GM19099 (cell line): ENCODE measurements at regions not wholly inside any gene's neighbourhood (a gene's known extent, or its start where the extent isn't known, plus 50 kb on each side); places are given as distances from the start of the nearest gene placed in this dataset.

Source experiments
- POLR2A ChIP-seq: IDR thresholded peaks from 3 replicates; pipeline ENCODE4 v1.6.1; 2011; ENCODE audit warnings: low read depth; ENCODE audit not compliant: insufficient read length; ENCODE audit errors: extremely low read depth

DNA sequence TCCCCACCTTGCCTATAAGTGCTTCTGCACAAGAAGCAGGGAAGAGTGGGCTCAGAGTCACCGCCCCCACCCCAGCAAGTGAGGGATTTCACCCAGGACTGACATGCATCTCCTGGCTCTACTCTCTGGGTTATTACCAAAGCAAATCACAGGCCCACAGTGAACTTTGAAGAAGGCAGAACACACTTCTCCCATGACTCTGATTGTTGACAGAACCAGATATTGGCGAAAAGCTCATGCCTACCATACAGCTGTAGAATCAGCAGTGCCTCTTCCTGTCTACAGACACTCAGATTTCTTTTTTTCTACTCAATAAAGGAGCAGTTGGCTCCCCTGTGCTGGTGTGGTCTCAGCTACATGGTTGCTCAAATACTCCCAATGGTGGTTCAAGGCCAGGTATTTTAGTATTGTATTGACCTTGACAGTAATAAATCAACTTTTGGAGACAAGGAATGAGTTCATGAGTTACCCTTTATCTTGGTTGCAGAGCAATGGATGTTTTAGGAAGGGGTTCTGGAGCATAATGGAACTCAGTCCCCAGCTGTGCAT lies 512.9 kb upstream of the ID2 start:
- no peak for TF ChIP-seq POLR2A

DNA sequence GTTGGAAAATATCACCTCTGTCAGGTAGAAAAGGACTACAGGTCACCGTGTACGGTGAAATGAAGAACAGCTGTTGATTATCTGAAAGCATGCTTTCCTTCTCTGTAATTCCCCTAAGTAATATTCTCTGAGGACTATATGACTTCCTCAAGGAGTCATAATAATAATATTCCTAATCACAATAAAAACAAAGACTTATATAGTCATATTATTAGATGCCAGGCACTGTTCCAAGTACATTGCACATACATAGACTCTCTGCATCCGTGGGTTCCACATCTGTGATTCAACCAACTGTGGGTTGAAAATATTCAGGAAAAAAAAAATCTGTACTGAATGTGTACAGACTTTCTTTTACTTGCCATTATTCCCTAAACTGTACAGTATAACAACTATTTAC lies 512.4 kb upstream of the ID2 start:
- TF ChIP-seq POLR2A: no peak

DNA sequence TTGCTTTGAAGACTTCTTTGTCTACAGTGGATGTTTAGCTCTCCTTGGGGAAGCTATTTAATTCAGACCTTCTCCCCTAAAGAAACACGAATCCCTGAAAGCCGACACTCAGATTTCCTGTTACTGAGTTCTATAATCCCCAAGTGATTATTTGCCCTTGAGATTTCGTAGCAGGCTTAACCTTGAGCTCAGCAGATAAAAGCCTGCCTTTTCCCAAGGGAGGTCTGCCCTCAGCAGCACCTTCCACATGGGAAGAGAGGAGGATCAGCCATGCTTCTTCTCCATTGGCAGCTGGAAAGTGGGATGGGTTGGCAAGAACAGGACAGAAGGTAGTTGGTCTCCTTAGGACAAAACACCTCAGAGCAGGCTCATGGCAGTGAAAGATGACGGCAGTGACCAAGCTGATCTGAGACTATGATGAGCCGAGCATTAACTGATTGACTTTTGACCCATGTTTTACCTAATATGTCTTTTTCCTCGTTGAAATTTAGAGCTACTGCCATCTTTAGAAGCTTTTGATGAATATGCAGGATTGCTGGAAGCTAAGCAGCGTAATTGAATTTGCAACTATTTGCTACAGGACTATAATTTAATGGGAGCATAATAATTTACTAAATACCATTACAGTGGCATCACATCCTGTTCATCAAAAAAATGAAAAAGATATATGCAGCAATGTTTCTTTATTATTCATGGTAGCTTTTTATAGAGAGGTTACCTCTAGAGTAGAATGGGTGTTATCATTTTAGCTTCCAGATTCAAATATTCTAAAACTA lies 511.1 kb upstream of the ID2 start:
- no peak for TF ChIP-seq POLR2A

DNA sequence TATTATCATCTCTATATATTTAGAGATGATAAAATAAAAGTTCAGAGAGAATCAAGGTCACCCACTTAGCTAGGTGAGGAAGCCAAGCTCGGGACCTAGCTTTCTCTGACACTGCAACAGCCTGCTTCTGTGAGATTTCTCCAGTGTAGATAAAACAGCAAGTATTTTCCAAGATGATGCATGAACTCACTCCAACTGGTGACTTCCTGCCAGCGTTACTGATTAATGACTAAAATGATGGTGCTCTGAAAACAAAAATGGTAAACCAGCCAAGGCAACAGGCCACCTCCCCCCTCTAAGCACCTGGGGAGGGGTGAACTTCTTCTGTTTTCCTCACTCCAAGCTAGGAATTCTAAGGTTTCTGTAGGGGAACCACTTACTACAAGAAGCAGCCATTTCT lies 510.2 kb upstream of the ID2 start:
- TF ChIP-seq POLR2A: no peak

DNA sequence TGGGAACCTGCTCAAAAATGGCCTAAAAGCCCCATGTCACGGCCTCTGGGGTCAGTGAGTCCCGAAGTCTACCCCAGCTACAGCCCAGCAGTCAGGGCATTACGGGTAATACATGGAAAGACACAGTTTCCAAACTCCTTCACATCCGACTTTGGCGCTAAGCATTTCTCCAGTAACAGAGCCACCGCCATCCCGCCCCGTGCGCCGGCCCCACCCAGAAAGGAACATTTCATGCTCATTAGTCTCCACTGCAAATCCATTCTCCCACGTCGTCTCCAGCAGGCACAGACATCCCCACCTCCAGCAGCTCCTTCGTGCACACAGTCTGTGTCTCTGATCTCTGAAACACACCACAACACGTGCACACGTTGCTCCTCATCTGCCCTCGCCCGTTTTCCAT lies 509.2 kb upstream of the ID2 start:
- TF ChIP-seq POLR2A: no peak

DNA sequence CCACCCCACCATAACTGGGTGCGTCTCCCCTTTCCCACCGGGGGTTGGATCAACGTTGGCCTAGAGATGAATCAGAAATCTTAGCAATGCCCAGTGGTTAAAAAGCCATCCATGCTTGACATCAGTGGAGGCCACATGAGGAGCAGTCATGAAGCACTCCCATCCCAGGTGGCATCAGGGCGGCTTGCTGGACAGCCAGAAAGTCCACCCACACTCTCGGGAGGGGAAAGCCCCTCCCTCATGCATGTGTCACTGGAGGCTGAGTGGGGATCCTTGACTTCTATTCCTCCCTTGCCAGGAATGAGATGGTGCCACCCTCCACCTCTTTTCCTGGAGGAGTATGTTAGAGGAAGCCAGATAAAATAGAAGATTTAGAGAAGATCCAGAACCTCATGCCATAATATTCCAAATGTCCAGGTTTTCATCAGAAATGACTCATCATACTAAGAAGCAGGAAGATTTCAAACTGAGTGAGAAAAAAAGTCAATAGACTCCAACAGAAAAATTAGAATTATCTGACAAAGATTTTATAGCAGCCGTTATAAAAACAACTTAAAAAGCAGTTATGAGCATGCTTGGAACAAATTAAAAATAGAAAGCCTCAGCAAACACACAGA lies 507.1 kb upstream of the ID2 start:
- TF ChIP-seq POLR2A: no peak

DNA sequence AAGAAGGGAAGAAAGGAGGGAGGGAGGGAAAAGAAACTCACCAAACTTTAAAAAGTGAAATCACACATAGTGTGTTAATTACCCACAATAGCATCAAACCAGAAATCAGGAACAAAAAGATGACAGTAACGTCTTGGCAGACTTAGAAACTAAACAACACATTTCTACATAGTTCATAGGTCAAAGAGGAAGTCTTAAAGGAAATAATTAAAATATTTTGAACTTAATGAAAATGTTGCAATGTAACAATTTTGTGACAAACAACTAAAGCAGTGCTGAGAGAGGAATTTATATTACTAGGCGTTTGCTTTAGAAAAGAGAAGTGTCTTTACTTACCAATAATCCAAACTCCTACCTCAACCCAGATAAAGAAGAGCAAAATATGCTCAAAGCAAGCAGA lies 505.0 kb upstream of the ID2 start:
- no peak for TF ChIP-seq POLR2A

DNA sequence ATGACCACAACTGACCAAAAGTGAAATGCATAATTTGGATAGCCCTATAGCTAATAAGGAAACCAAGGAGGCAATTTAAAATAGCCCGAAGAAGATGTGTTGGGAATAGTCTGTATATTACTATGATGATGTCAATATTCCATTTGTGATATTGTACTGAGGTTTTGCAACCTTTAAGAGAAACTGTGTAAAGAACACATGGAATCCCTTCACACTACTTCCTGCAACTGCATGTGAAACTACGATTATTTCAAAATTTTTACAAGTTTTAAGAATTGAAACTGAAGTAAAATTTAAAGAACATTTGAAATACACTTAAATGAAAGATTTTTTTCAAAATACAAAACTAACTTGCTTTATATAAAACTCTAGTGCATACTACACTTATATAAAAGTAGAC lies 504.3 kb upstream of the ID2 start:
- TF ChIP-seq POLR2A: no peak

DNA sequence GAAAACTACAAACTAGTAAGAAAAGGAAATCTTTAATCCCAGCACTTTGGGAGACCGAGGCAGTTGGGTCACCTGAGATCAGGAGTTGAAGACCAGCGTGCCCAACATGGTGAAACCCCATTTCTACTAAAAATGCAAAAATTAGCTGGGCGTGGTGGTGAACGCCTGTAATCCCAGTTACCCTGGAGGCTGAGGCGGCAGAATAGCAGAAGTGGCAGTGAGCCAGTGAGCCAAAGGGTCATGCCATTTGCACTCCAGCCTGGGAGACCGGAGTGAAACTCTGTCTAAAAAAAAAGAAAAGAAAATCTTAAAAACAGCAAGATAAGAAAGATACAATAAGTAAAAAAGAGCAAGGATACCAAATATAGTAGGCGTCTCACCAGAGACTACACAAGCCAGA lies 502.9 kb upstream of the ID2 start:
- TF ChIP-seq POLR2A: no peak

DNA sequence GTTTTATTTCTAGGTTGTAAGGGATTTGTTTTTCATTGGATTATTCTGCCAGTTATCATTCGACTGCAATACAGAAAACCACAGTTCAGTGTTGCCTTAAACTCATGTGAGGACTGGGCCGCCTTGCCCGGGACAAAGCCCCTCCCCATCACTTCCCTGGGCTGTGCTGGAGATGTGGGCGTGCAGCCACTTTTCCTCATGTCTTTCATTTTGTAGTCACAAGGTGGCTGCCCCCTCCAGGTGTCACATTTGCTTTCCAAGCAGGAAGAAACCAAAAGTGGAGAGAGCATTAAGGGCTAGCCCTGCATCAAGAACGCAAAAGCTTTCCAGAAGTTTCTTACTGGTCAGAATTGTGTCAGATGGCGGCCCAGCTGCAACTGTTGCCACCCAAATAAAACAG lies 492.5 kb upstream of the ID2 start:
- TF ChIP-seq POLR2A: no peak

DNA sequence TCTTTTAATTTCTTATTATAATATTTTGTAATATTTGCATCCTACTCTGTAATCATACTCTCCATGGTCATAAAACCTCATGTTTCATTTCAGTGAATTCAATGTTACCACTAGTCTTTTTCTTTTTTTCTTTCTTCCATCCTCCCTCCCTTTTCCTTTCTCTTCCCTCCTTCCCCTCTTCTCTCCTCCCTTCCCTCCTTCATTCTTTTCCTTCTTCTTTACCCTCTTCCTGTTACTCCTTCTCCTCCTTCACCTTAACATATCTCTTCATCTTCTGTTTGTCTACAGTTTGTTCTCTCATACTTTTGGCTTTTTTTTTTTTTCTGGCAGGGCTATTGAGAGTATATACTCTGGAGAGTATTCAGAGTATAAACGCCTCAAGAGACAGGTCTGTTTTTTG lies 491.6 kb upstream of the ID2 start:
- TF ChIP-seq POLR2A: no peak

DNA sequence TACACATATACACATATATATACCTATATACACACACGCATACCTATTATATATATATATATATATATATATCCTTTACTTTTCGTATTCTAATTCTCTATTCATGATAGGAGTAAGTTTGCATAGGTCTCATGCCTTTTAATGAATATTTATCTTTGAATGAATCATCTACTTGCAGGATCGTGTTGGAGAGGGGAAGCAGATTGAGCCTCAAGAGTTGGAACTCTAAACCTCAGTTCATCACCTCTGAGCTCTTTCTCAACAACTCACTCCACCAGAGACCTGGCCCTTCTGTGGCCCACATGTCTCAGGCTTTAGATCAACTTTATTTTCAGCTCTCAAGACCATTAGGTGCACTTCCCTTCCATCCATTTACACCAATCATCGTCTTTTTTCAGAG lies 490.4 kb upstream of the ID2 start:
- no peak for TF ChIP-seq POLR2A

DNA sequence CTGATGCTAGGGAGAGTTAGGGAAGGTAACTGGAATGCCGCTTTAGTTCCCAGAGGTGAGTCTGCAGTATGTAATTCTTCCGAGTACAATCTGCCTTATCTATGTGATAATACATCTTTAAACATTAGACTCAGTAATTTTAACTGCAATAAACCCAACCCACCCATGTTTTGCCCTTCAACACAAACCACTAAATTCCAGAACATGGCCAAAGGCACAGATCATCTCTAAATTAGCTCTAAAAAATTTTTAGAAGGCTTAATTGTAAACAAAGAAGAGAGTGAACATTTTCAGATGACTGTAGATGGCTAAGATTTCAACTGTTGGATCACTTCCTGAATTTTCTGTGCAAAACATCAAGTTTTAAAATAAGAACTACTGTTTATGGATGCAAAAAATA lies 488.7 kb upstream of the ID2 start:
- TF ChIP-seq POLR2A: no peak

DNA sequence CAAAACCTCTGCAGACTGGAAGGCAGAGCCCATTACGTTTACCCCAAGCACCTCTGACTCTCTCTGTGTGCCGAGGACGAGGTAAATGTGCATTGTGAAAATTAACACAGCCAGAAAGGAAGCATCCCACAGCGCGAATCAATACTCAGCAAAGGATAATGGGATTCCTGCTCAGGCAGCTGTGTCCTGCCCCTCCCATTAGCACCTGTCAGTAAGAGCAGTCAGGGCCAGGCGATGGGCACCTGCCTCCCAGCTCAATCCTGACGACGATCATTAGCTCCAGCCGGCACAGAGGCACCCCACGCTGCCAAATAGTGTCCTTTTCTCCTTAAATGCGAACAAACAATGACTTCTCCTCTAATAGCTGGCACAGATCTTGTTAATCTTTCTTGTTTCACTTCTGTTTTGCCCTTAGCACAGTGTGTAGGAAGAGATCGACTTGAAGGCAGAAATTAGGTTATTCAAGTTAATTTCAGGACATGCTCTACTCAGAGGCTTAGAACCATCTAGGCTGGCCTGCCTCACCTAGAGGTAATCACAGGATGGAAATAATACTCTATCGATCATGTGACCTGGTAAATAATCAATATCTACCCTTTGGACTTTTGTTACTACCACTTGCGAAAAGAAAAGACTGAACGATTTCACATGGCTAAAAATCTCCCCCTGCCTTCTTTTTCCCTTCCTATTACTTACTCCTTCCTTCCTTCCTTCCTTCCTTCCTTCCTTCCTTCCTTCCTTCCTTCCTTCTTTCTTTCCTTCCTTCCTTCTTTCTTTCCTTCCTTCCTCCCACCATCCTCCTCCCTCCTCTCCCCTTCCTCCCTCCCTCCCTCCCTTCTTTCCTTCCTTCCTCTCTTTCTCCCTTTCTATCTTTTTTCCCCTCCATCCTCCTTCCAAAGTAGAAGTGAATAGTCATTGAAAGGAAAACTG lies 487.9 kb upstream of the ID2 start:
- TF ChIP-seq POLR2A: no peak

DNA sequence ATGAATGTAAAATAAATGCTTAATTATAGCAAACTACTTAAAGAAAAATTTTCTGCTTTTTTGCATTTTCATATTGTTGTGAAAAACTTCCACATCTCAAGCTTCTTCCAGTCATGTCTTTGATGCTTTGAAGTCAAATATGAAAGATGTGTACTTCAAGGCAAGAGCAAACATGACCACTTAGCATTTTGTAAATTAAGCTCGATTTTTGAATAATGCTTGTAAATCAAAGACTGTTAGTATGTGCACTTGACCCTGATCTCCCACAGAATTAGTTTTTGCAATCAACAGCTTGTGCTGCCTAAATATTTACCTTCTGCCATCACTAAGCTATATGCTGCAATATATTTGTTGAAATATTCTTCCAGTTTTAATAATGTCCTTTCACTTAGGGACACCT lies 486.1 kb upstream of the ID2 start:
- TF ChIP-seq POLR2A: no peak
